H9 (cell line): ENCODE measurements at regions not wholly inside any gene's neighbourhood (a gene's known extent, or its start where the extent isn't known, plus 50 kb on each side); places are given as distances from the start of the nearest gene placed in this dataset.

Experiments used
- DNase-seq: peaks from one replicate; pipeline ENCODE4 v3.0.0-alpha.2; 2017
- H2AFZ ChIP-seq: one replicate; pipeline ENCODE4 v1.6.1; 2013; ENCODE audit warnings: mild to moderate bottlenecking, low read length, control low read depth, moderate library complexity
- H2AK5ac ChIP-seq: 2 replicates; pipeline ENCODE4 v1.6.1; 2013; ENCODE audit warnings: low read length, control low read depth, mixed read lengths; ENCODE audit not compliant: insufficient read length
- H2BK120ac ChIP-seq: one replicate; pipeline ENCODE4 v1.6.1; 2013; ENCODE audit warnings: low read depth, mild to moderate bottlenecking, low read length, control low read depth, inconsistent platforms; ENCODE audit not compliant: poor library complexity, severe bottlenecking
- H2BK12ac ChIP-seq: 2 replicates; pipeline ENCODE4 v1.6.1; 2013; ENCODE audit warnings: low read length, control low read depth, mixed read lengths, low read depth; ENCODE audit not compliant: insufficient read length
- H2BK15ac ChIP-seq: 2 replicates; pipeline ENCODE4 v1.6.1; 2013; ENCODE audit warnings: low read depth, low read length, control low read depth
- H2BK20ac ChIP-seq: one replicate; pipeline ENCODE4 v1.6.1; 2013; ENCODE audit warnings: low read depth, mild to moderate bottlenecking, low read length, control low read depth, inconsistent platforms; ENCODE audit not compliant: poor library complexity, severe bottlenecking
- H2BK5ac ChIP-seq: 2 replicates; pipeline ENCODE4 v1.6.1; 2013; ENCODE audit warnings: low read length, control low read depth, mixed read lengths; ENCODE audit not compliant: insufficient read length
- H3K14ac ChIP-seq: 2 replicates; pipeline ENCODE4 v1.6.1; 2013; ENCODE audit warnings: low read length, control low read depth; ENCODE audit not compliant: insufficient read depth
- H3K18ac ChIP-seq: 2 replicates; pipeline ENCODE4 v1.6.1; 2013; ENCODE audit warnings: low read depth, mild to moderate bottlenecking, mixed read lengths, low read length, control low read depth; ENCODE audit not compliant: insufficient read length
- H3K23ac ChIP-seq: 2 replicates; pipeline ENCODE4 v1.6.1; 2013; ENCODE audit warnings: low read length, control low read depth, mixed read lengths, low read depth; ENCODE audit not compliant: insufficient read length
- H3K23me2 ChIP-seq: 2 replicates; pipeline ENCODE4 v1.6.1; 2013; ENCODE audit warnings: low read depth, mild to moderate bottlenecking, mixed read lengths, low read length, control low read depth; ENCODE audit not compliant: insufficient read length, poor library complexity, severe bottlenecking
- H3K27ac ChIP-seq: 2 replicates; pipeline ENCODE4 v1.5.1; 2013; ENCODE audit warnings: low read length, control low read depth, mixed read lengths, low read depth; ENCODE audit not compliant: insufficient read length
- H3K27me3 ChIP-seq: 2 replicates; pipeline ENCODE4 v1.6.1; 2013; ENCODE audit warnings: low read length, control low read depth, inconsistent platforms; ENCODE audit not compliant: insufficient read depth
- H3K4ac ChIP-seq: 2 replicates; pipeline ENCODE4 v1.6.1; 2013; ENCODE audit warnings: low read depth, mild to moderate bottlenecking, control low read depth, inconsistent platforms, low read length, moderate library complexity
- H3K4me1 ChIP-seq: 2 replicates; pipeline ENCODE4 v1.6.1; 2013; ENCODE audit warnings: low read length, control low read depth, inconsistent platforms; ENCODE audit not compliant: insufficient read depth
- H3K4me2 ChIP-seq: 2 replicates; pipeline ENCODE4 v1.6.1; 2013; ENCODE audit warnings: low read length, control low read depth, mixed read lengths; ENCODE audit not compliant: insufficient read length, insufficient read depth
- H3K56ac ChIP-seq: 2 replicates; pipeline ENCODE4 v1.6.1; 2013; ENCODE audit warnings: low read depth, mild to moderate bottlenecking, mixed read lengths, low read length, control low read depth; ENCODE audit not compliant: insufficient read length
- H3K79me1 ChIP-seq: 2 replicates; pipeline ENCODE4 v1.6.1; 2013; ENCODE audit warnings: low read depth, mild to moderate bottlenecking, moderate library complexity, low read length, control low read depth, inconsistent platforms; ENCODE audit not compliant: insufficient read depth, poor library complexity, severe bottlenecking
- H3K79me2 ChIP-seq: 2 replicates; pipeline ENCODE4 v1.6.1; 2013; ENCODE audit warnings: low read length, control low read depth, inconsistent platforms; ENCODE audit not compliant: insufficient read depth
- H3K9ac ChIP-seq: 2 replicates; pipeline ENCODE4 v1.6.1; 2013; ENCODE audit warnings: low read length, control low read depth, mixed read lengths; ENCODE audit not compliant: insufficient read length; ENCODE audit errors: extremely low read depth
- H3K9me3 ChIP-seq: one replicate; pipeline ENCODE4 v1.6.1; 2013; ENCODE audit warnings: low read depth, low read length, inconsistent platforms; ENCODE audit not compliant: control insufficient read depth
- H3T11ph ChIP-seq: one replicate; pipeline ENCODE4 v1.6.1; 2013; ENCODE audit warnings: mild to moderate bottlenecking, low read length, control low read depth, inconsistent platforms
- H4K20me1 ChIP-seq: one replicate; pipeline ENCODE4 v1.6.1; 2013; ENCODE audit not compliant: control insufficient read depth, insufficient read length, insufficient read depth
- H4K5ac ChIP-seq: 2 replicates; pipeline ENCODE4 v1.6.1; 2013; ENCODE audit warnings: low read depth, mild to moderate bottlenecking, mixed read lengths, low read length, control low read depth; ENCODE audit not compliant: insufficient read length
- H4K8ac ChIP-seq: replicated peaks from 2 replicates; pipeline ENCODE4 v1.6.1; 2013; ENCODE audit warnings: low read length, control low read depth, mixed read lengths, low read depth; ENCODE audit not compliant: insufficient read length
- H4K91ac ChIP-seq: 2 replicates; pipeline ENCODE4 v1.6.1; 2013; ENCODE audit warnings: low read depth, mild to moderate bottlenecking, moderate library complexity, mixed read lengths, low read length, control low read depth; ENCODE audit not compliant: insufficient read length
- H3K27ac Mint-ChIP-seq, 3 experiments: 2 replicates in 2 of 3; 3 replicates in 1 of 3; pipeline ENCODE4 v1.8.0; 2020 to 2021; ENCODE audit warnings: mixed read lengths in 3 of 3, mild to moderate bottlenecking in 1 of 3, moderate library complexity in 1 of 3
- H3K27me3 Mint-ChIP-seq: 2 replicates; pipeline ENCODE4 v1.8.0; 2021; ENCODE audit warnings: low read depth, mild to moderate bottlenecking, moderate library complexity, mixed read lengths
- H3K36me3 Mint-ChIP-seq, 3 experiments: 2 replicates in 2 of 3; 3 replicates in 1 of 3; pipeline ENCODE4 v1.8.0; 2020 to 2021; ENCODE audit warnings: low read depth in 3 of 3, mixed read lengths in 3 of 3; ENCODE audit not compliant: insufficient read depth in 1 of 3
- H3K4me1 Mint-ChIP-seq, 2 experiments: 2 replicates each; pipeline ENCODE4 v1.8.0; 2020; ENCODE audit warnings: mixed read lengths in 2 of 2
- H3K4me3 Mint-ChIP-seq, 2 experiments: 2 replicates in 1 of 2; 3 replicates in 1 of 2; pipeline ENCODE4 v1.8.0; 2020 to 2021; ENCODE audit warnings: mild to moderate bottlenecking in 2 of 2, mixed read lengths in 2 of 2, moderate library complexity in 1 of 2
- H3K9me3 Mint-ChIP-seq, 2 experiments: 2 replicates in 1 of 2; 3 replicates in 1 of 2; pipeline ENCODE4 v1.8.0; 2020; ENCODE audit warnings: mild to moderate bottlenecking in 2 of 2, mixed read lengths in 2 of 2, moderate library complexity in 1 of 2
- WGBS: extraction: QIAGEN DNeasy Blood & Tissue Kit; methylation state at CpG from one replicate; pipeline ENCODE4 v1.1.7; 2013; ENCODE audit warnings: missing lambda C conversion rate, low lambda C conversion rate, mixed read lengths; ENCODE audit not compliant: insufficient read length; ENCODE audit errors: extremely low coverage; 5-methylcytosine and 5-hydroxymethylcytosine counted together
- TF ChIP-seq, protein P1 (sequence below): fragments of 200-600 bp; sonication (generic); conservative IDR thresholded peaks from 3 replicates; pipeline ENCODE4 v1.8.0; 2021; ENCODE audit warnings: antibody characterized with exemption, mild to moderate bottlenecking

GRCh38 chr3:135352213-135352612 is 557.2 kb downstream of the EPHB1 start:
- Histone ChIP-seq H3K18ac (no peak overlapping the region), H3K9me3 (no peaks in the 10 kb centered on the region), H3K4me2 (no peak overlapping the region), H4K8ac (no peak overlapping the region), H4K5ac (no peak overlapping the region), H2AFZ (no peak overlapping the region), H3K14ac (no peak overlapping the region), H2BK20ac (no peak overlapping the region), H3K79me2 (no peaks in the 10 kb centered on the region), H3K79me1 (no peaks in the 10 kb centered on the region), H3K23me2 (no peaks in the 10 kb centered on the region), H3K56ac (no peak overlapping the region), H2BK5ac (no peak overlapping the region), H4K20me1 (no peaks in the 10 kb centered on the region), H3K9ac (no peak overlapping the region), H3K4ac (no peak overlapping the region), H3K23ac (no peak overlapping the region), H3K27me3 (no peaks in the 10 kb centered on the region), H3K4me1 (no peaks in the 10 kb centered on the region; the same call in 1 of the 2 replicates), H2BK15ac (no peak overlapping the region), H4K91ac (no peak overlapping the region), H3K27ac (no peak overlapping the region), H2BK120ac (no peak overlapping the region), H2AK5ac (no peak overlapping the region), H3T11ph (no peak overlapping the region), H2BK12ac (no peak overlapping the region)
- no CpG with 5 or more reads among the region's 8 CpGs for whole genome bisulfite sequencing
- H3K4me3 Mint-ChIP-seq = no peak overlapping the region
- peaks cover 11% of the 10 kb centered on the region; the same call in 1 of the 2 replicates for H3K27me3 Mint-ChIP-seq
- peak; percentile 34 for DNase-seq
- TF ChIP-seq, protein P1, sequence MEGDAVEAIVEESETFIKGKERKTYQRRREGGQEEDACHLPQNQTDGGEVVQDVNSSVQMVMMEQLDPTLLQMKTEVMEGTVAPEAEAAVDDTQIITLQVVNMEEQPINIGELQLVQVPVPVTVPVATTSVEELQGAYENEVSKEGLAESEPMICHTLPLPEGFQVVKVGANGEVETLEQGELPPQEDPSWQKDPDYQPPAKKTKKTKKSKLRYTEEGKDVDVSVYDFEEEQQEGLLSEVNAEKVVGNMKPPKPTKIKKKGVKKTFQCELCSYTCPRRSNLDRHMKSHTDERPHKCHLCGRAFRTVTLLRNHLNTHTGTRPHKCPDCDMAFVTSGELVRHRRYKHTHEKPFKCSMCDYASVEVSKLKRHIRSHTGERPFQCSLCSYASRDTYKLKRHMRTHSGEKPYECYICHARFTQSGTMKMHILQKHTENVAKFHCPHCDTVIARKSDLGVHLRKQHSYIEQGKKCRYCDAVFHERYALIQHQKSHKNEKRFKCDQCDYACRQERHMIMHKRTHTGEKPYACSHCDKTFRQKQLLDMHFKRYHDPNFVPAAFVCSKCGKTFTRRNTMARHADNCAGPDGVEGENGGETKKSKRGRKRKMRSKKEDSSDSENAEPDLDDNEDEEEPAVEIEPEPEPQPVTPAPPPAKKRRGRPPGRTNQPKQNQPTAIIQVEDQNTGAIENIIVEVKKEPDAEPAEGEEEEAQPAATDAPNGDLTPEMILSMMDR = no peak
- H3K4me1 Mint-ChIP-seq = peaks cover 16 to 23% of the 10 kb centered on the region in 2 experiments
- H3K9me3 Mint-ChIP-seq = peaks cover 9 to 11% of the 10 kb centered on the region in 2 experiments
- H3K36me3 Mint-ChIP-seq = peaks cover 3 to 11% (median 4%) of the 10 kb centered on the region in 3 experiments
- peak overlapping the region in 1 of 3 experiments; percentile 21; a peak in 1 of 7 replicates for H3K27ac Mint-ChIP-seq
